HG03139 (cell line): ENCODE measurements at regions not wholly inside any gene's neighbourhood (a gene's known extent, or its start where the extent isn't known, plus 50 kb on each side); places are given as distances from the start of the nearest gene placed in this dataset.

Experiments
- ATAC-seq: cut with Tn5 transposase; IDR thresholded peaks from one replicate; pipeline ENCODE4 v1.9.1; 2021; ENCODE audit not compliant: unreplicated experiment

- no peak for ATAC-seq
Observed at GRCh38 chr5:125778791-125779190, 644.4 kb upstream of the GRAMD2B start.

- no peak for ATAC-seq
Observed at GRCh38 chr5:125785407-125785806, 637.8 kb upstream of the GRAMD2B start.

DNA sequence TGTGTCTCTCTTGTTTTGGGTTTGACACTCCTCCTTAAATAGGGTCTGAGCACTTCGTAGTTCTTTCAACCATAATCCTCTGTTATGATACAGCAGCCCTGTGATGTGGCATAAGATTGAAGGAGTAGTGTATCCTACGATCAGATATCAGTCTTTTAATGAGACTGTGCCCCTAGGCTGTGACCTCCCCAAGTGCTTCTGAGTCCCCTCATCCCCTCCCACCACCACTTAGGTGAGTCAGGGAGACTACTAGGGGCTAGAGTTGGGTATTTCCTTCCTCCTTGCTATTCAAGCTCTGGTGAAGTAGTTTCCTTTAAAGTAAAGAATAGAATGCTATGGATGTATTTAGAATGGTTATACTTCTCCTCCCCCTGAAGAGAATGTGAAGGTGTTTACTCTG lies 637.2 kb upstream of the GRAMD2B start:
- ATAC-seq = no peak

GRCh38 chr5:125793470-125793869 lies 629.7 kb upstream of the GRAMD2B start:
- no peak for ATAC-seq

GRCh38 chr5:125794922-125795321 lies 628.3 kb upstream of the GRAMD2B start:
- no peak for ATAC-seq

DNA sequence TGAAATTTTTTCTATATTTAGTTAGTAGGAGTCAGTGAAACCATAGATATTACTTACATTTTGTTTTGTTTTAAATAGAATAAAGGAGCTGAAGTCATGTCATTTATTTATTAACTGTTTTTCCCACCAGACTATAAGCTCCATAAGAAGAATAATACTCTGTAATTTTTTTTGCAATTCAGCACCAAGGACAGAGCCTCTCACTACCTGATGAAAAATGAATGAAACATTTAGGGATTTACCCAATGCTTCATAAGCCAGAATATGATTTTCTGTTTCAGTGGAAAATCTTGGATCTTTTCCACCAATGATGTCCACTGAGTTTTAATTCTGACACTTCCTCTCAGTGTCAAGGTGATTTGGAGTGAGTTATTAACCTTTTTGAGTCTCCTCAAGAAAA lies 624.9 kb upstream of the GRAMD2B start:
- ATAC-seq = no peak

DNA sequence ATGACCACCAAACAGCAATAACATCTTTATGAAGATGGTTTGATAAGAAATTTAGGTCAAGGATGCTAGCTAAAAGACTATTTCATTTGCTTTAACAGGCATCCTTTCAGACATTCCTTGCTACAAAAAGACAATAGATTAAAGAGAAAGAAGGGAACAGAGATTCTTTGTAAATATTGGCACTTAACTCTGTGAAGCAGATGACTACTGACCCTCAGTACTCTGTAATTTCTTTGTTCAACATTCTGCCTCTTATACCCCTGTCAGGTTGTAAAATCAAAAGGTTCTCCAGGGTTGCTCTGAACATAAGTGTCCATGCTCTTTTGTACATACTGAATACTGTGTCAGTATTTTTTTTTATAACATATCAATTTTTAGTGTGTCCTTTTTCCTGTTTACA lies 610.6 kb upstream of the GRAMD2B start:
- no peak for ATAC-seq

- ATAC-seq = no peak
Observed at GRCh38 chr5:125813221-125813974, 609.8 kb upstream of the GRAMD2B start.

DNA sequence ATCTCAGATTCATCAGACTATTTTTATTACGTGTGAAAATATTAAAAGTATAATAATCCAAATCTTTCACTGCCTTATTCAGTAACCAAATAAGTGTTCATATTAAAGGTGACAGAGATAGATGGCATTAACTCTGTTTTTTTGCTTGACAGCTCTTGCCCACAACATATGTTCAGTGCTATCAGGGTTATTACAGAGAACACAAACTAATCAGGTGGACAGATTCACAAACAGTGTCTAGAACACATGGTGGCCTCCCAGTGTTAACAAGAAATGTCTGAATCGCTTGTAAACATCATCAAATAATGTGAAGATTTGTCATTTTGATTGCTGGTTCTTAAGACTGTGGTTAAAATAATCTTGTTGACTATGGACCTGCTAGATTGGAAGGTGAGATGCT lies 609.1 kb upstream of the GRAMD2B start:
- ATAC-seq = no peak

GRCh38 chr5:125823572-125823971 lies 599.6 kb upstream of the GRAMD2B start:
- ATAC-seq = no peak

DNA sequence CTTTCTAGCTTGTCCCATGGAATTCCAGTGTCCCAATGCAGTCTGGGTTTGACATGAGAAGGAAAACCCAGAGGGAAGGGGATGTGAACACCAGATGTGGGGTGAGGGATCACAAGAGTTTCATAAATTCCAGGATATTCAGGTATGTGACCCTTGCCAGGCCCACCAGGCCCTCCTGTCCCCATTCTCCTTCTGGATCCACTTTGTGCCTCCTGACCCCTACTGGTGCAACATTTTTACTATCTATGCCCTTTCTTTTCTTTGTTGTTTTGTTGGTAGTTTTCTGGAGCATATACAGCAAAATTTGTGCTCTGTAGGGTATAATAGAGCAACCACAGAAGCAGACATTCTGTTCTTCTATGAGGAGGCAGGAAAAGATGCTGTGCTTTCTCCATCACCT lies 597.0 kb upstream of the GRAMD2B start:
- no peak for ATAC-seq

GRCh38 chr5:125829349-125829748 lies 593.9 kb upstream of the GRAMD2B start:
- peak; percentile 100 for ATAC-seq

DNA sequence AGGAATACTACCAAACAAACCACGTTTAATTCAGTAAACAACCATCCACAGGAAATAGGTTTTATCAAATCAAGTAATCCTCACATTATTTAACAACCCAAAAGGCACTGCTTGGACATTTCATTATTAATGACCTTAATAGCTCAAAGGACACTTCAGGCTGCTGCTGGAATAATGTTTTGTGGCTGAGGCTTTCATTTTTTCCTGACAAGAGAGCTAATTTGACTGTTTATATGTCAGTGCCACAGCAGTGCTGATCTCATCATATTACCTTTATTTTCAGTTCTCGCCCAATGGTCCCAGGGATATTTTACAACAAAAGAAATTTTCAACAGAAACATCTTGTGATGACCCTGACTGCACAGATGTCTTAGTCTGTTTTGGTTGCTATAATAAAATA lies 589.8 kb upstream of the GRAMD2B start:
- no peak for ATAC-seq

DNA sequence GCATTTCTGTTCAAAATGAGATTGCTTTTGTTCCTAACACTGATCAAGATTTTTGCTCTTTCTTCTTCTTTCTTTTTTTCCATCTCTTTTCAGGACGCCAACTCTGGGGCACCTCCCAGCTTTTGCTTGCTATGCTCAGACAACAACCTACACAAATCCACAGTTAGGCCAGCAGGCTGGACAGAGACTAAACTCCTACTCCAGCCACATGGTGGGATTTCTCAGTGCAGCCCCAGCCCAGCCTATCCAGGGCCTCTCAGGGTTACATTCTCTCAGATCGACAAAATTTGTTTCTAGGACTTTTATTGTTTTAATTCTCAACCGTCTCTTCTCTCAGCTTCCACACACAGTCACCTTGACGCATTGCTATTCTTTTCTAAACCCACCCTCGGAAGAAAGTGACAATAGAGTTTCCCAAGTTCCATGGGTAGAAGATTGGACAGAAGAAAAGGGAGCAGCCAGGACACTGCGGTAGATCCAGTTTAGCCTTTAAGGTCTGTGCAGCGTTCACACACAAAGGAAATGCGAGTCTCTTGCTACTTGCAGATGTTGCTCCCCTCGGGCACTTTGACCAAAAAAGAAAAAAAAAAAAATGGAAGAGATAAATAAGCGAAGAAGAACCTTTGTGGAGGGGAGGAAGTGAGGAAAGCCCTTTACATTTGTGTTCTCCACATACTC lies 588.6 kb upstream of the GRAMD2B start:
- ATAC-seq = no peak

DNA sequence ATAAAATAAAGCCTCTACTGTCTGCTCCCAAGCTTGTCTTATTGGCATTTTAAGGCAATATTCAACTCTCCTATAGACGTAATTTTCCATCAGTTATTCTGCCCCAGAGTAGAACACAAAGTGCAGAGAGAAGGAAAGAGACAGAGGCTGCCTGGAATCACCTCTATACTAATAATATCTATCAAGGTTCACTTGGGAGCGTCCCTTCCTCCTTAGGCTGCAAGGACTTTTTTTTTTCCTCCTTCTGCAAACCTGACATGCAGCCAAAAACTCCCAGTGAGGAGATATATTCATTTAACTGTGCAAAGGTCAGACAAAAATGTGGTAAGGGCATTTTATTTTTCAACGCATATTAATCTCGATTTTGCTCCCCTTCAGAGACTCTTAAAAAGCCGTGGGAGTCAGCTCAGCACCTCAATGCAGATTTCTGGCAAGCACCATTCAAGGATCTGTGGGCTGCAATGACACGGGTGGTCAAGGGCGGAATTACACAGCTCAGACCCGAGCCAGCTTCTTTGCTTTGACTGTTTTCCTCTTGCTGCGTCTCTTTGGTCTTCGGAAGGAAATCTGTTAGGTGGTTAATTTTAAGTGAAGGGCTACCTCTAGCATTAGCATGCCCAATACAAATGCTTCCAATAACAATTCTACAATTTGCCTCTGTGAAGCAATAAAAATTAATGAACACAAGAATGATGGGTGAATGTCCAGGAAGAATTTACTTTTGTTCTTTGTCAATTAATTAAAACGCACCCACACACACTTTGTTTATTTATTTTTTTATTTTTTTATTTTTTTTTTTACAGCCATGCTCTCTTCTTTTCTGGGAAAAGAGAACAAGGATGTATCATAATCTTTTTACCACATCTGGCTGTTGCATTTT lies 587.7 kb upstream of the GRAMD2B start:
- peak; percentile 79 for ATAC-seq

GRCh38 chr5:125836256-125836655 lies 587.0 kb upstream of the GRAMD2B start:
- no peak for ATAC-seq

DNA sequence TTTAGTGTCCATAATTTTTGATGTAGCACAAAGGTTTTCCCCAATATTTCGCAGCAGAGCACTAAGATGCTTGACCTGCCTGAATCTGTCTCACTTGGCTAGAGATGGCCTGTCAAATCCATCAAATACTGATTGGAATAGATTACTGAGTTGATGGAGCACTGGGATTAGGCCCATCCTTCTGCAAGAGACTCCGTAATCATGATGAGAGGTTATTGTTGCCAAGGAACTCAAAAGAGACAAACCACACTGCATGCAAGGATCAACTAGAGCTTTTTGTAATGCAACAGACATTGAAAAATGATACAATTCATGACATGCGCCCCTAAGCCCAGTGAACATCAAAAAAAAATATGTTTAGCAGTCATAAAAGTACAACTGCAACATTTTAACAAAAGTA lies 585.3 kb upstream of the GRAMD2B start:
- no peak for ATAC-seq

GRCh38 chr5:125847561-125847960 lies 575.6 kb upstream of the GRAMD2B start:
- ATAC-seq = no peak

- no peak for ATAC-seq
Observed at GRCh38 chr5:125848751-125849150, 574.5 kb upstream of the GRAMD2B start.

DNA sequence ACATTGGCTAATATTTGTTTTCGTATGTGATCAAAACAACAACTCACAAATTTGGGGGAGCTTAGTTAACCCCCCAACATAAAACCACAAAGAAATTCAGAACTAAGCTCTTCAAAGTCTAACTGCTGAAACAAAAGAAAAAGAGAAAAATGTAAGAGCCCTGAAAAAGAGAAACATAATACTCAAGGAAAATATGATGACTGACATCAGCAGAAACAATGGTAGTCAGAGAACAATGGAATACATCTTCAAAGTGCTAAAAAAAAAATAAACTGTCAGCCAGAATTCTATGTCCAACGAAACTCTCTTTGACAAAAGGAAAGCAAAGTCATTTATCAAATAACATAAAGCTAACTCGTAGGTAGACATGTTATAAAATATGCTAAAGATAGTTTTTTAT lies 566.3 kb upstream of the GRAMD2B start:
- no peak for ATAC-seq

DNA sequence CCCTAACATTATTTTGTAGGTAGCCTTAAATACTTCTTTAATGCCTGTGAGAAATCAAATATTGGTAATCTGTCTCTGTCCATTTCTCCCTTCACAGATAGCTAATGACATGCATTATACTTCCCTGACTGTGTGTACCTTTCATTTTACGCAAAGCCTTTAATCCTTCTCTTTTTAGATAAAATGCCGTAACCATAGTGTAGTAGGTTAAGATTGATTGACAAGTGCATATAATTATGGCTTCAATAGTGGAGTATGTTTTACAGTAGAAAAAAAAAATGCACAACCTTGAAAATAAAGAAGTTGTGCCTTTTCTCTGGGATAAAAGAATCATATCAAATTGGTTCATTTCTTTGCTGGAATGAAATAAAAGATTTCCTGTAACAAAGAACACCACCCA lies 559.6 kb upstream of the GRAMD2B start:
- ATAC-seq = no peak
